Effector memory CD8-positive, alpha-beta T cell (primary cell): ENCODE measurements at regions not wholly inside any gene's neighbourhood (a gene's known extent, or its start where the extent isn't known, plus 50 kb on each side); places are given as distances from the start of the nearest gene placed in this dataset.

Experiments
- ATAC-seq: fragments of 150-1000 bp; cut with Tn5 transposase; replicated peaks from 2 replicates; pipeline ENCODE4 v1.10.0; 2021; ENCODE audit warnings: mild to moderate bottlenecking, moderate library complexity
- DNase-seq, 3 experiments: peaks; one replicate each; pipeline ENCODE4 v3.0.0; 2021
- H3K27ac Mint-ChIP-seq, 2 donors: one replicate each; pipeline ENCODE4 v1.8.0; 2022; ENCODE audit warnings: mild to moderate bottlenecking in 2 of 2, mixed read lengths in 2 of 2, moderate library complexity in 2 of 2
- H3K27me3 Mint-ChIP-seq, 2 donors: one replicate each; pipeline ENCODE4 v1.8.0; 2022; ENCODE audit warnings: mixed read lengths in 2 of 2
- H3K36me3 Mint-ChIP-seq: one replicate; pipeline ENCODE4 v1.8.0; 2022; ENCODE audit warnings: mild to moderate bottlenecking, moderate library complexity, mixed read lengths; ENCODE audit not compliant: insufficient read depth
- H3K4me1 Mint-ChIP-seq, 2 donors: one replicate each; pipeline ENCODE4 v1.8.0; 2022; ENCODE audit warnings: low read depth in 2 of 2, mixed read lengths in 2 of 2
- H3K4me3 Mint-ChIP-seq, 2 donors: one replicate each; pipeline ENCODE4 v1.8.0; 2022; ENCODE audit warnings: mild to moderate bottlenecking in 2 of 2, mixed read lengths in 2 of 2, moderate library complexity in 2 of 2
- H3K9me3 Mint-ChIP-seq, 2 donors: one replicate each; pipeline ENCODE4 v1.8.0; 2022; ENCODE audit warnings: mixed read lengths in 2 of 2

GRCh38 chr9:80163889-80164288 is 592.1 kb downstream of the TLE4 start:
- Mint-ChIP-seq H3K36me3 (no peaks in the 10 kb centered on the region), H3K27ac (no peak overlapping the region), H3K27me3 (no peaks in the 10 kb centered on the region), H3K4me1 (no peaks in the 10 kb centered on the region), H3K9me3 (no peaks in the 10 kb centered on the region), H3K4me3 (no peak overlapping the region)
- DNase-seq (no peak), ATAC-seq (no peak)

- Mint-ChIP-seq H3K27ac (no peak overlapping the region), H3K9me3 (no peaks in the 10 kb centered on the region), H3K4me3 (no peak overlapping the region), H3K4me1 (no peaks in the 10 kb centered on the region), H3K27me3 (peaks cover 0 to under 1% of the 10 kb centered on the region in 2 donors), H3K36me3 (no peaks in the 10 kb centered on the region)
- no peak for DNase-seq
- ATAC-seq = no peak
Observed at GRCh38 chr9:80158554-80159170, 586.9 kb downstream of the TLE4 start.

GRCh38 chr9:80158131-80158530 is 586.4 kb downstream of the TLE4 start:
- ATAC-seq = no peak
- H3K27ac Mint-ChIP-seq = no peak overlapping the region
- H3K27me3 Mint-ChIP-seq = peaks cover 0 to 5% of the 10 kb centered on the region in 2 donors

GRCh38 chr9:80157561-80157983 is 585.8 kb downstream of the TLE4 start:
- Mint-ChIP-seq H3K36me3 (no peaks in the 10 kb centered on the region), H3K9me3 (no peaks in the 10 kb centered on the region), H3K4me1 (no peaks in the 10 kb centered on the region), H3K27me3 (peaks cover 0 to 5% of the 10 kb centered on the region in 2 donors), H3K27ac (no peak overlapping the region), H3K4me3 (no peak overlapping the region)
- ATAC-seq (no peak), DNase-seq (no peak)

More at GRCh38 chr9:80158131-80158530, 586.4 kb downstream of the TLE4 start:
- Mint-ChIP-seq H3K9me3 (no peaks in the 10 kb centered on the region), H3K36me3 (no peaks in the 10 kb centered on the region), H3K4me1 (no peaks in the 10 kb centered on the region), H3K4me3 (no peak overlapping the region)
- DNase-seq = no peak

GRCh38 chr9:80156756-80157472 is 585.1 kb downstream of the TLE4 start:
- Mint-ChIP-seq H3K4me3 (no peak overlapping the region), H3K36me3 (no peaks in the 10 kb centered on the region), H3K27me3 (peaks cover 0 to 5% of the 10 kb centered on the region in 2 donors), H3K4me1 (no peaks in the 10 kb centered on the region), H3K9me3 (no peaks in the 10 kb centered on the region), H3K27ac (no peak overlapping the region)
- DNase-seq = no peak
- no peak for ATAC-seq

GRCh38 chr9:80156262-80156661 is 584.5 kb downstream of the TLE4 start:
- Mint-ChIP-seq H3K27ac (no peak overlapping the region), H3K27me3 (peaks cover 0 to 5% of the 10 kb centered on the region in 2 donors), H3K4me3 (no peak overlapping the region), H3K36me3 (no peaks in the 10 kb centered on the region), H3K9me3 (no peaks in the 10 kb centered on the region), H3K4me1 (no peaks in the 10 kb centered on the region)
- no peak for ATAC-seq
- no peak for DNase-seq

- DNase-seq (no peak), ATAC-seq (no peak)
- Mint-ChIP-seq H3K4me1 (no peaks in the 10 kb centered on the region), H3K4me3 (no peak overlapping the region), H3K9me3 (peaks cover 0 to 14% of the 10 kb centered on the region in 2 donors), H3K36me3 (no peaks in the 10 kb centered on the region), H3K27ac (no peak overlapping the region), H3K27me3 (no peaks in the 10 kb centered on the region)
Observed at GRCh38 chr9:80147866-80148265, 576.1 kb downstream of the TLE4 start.

GRCh38 chr9:80146466-80146865 is 574.7 kb downstream of the TLE4 start:
- H3K27me3 Mint-ChIP-seq = peaks cover 0 to 5% of the 10 kb centered on the region in 2 donors
- peaks cover 0 to 14% of the 10 kb centered on the region in 2 donors for H3K9me3 Mint-ChIP-seq
- ATAC-seq = no peak
- H3K4me3 Mint-ChIP-seq = no peak overlapping the region
- no peaks in the 10 kb centered on the region for H3K36me3 Mint-ChIP-seq
- no peak overlapping the region for H3K27ac Mint-ChIP-seq
- no peaks in the 10 kb centered on the region for H3K4me1 Mint-ChIP-seq
- no peak for DNase-seq

- Mint-ChIP-seq H3K27ac (no peak overlapping the region), H3K9me3 (peaks cover 0 to 12% of the 10 kb centered on the region in 2 donors), H3K4me3 (no peak overlapping the region), H3K36me3 (no peaks in the 10 kb centered on the region), H3K27me3 (peaks cover 2 to 15% of the 10 kb centered on the region in 2 donors), H3K4me1 (no peaks in the 10 kb centered on the region)
- ATAC-seq (no peak), DNase-seq (no peak)
Observed at GRCh38 chr9:80144856-80145255, 573.1 kb downstream of the TLE4 start.

- ATAC-seq (no peak), DNase-seq (no peak)
- no peak overlapping the region for H3K4me3 Mint-ChIP-seq
- H3K36me3 Mint-ChIP-seq = no peaks in the 10 kb centered on the region
- H3K9me3 Mint-ChIP-seq = peaks cover 0 to 7% of the 10 kb centered on the region in 2 donors
- H3K4me1 Mint-ChIP-seq = no peaks in the 10 kb centered on the region
- peaks cover 6 to 15% of the 10 kb centered on the region in 2 donors for H3K27me3 Mint-ChIP-seq
- no peak overlapping the region for H3K27ac Mint-ChIP-seq
Observed at GRCh38 chr9:80144406-80144805, 572.6 kb downstream of the TLE4 start.

- H3K4me1 Mint-ChIP-seq = no peaks in the 10 kb centered on the region
- H3K27ac Mint-ChIP-seq = no peak overlapping the region
- no peak for DNase-seq
- ATAC-seq = no peak
- peaks cover 0 to 2% of the 10 kb centered on the region in 2 donors for H3K9me3 Mint-ChIP-seq
- peaks cover 11 to 17% of the 10 kb centered on the region in 2 donors for H3K27me3 Mint-ChIP-seq
- no peak overlapping the region for H3K4me3 Mint-ChIP-seq
- H3K36me3 Mint-ChIP-seq = no peaks in the 10 kb centered on the region
Observed at GRCh38 chr9:80143899-80144298, 572.1 kb downstream of the TLE4 start.

GRCh38 chr9:80134487-80134886 is 562.7 kb downstream of the TLE4 start:
- no peaks in the 10 kb centered on the region for H3K9me3 Mint-ChIP-seq
- H3K27ac Mint-ChIP-seq = no peak overlapping the region
- H3K4me1 Mint-ChIP-seq = no peaks in the 10 kb centered on the region
- H3K27me3 Mint-ChIP-seq = peaks cover 11 to 24% of the 10 kb centered on the region in 2 donors
- ATAC-seq = peak; percentile 44
- H3K36me3 Mint-ChIP-seq = no peaks in the 10 kb centered on the region
- DNase-seq = no peak
- no peak overlapping the region for H3K4me3 Mint-ChIP-seq

- no peaks in the 10 kb centered on the region for H3K4me1 Mint-ChIP-seq
- H3K27me3 Mint-ChIP-seq = peaks cover 8 to 12% of the 10 kb centered on the region in 2 donors
- H3K4me3 Mint-ChIP-seq = no peak overlapping the region
- no peak overlapping the region for H3K27ac Mint-ChIP-seq
- DNase-seq (no peak), ATAC-seq (no peak)
- no peaks in the 10 kb centered on the region for H3K9me3 Mint-ChIP-seq
- H3K36me3 Mint-ChIP-seq = no peaks in the 10 kb centered on the region
Observed at GRCh38 chr9:80131627-80132026, 559.9 kb downstream of the TLE4 start.

GRCh38 chr9:80127920-80128319 is 556.2 kb downstream of the TLE4 start:
- no peaks in the 10 kb centered on the region for H3K4me1 Mint-ChIP-seq
- H3K27me3 Mint-ChIP-seq = peaks cover 13 to 18% of the 10 kb centered on the region in 2 donors
- ATAC-seq (no peak), DNase-seq (no peak)
- no peaks in the 10 kb centered on the region for H3K36me3 Mint-ChIP-seq
- H3K4me3 Mint-ChIP-seq = no peak overlapping the region
- no peaks in the 10 kb centered on the region for H3K9me3 Mint-ChIP-seq
- H3K27ac Mint-ChIP-seq = no peak overlapping the region
